ENCODE measurements at regions not wholly inside any gene's neighbourhood (a gene's known extent, or its start where the extent isn't known, plus 50 kb on each side); places are given as distances from the start of the nearest gene placed in this dataset.

- no peak for DNase-seq (ENCODE audit: low read depth)
Measured at GRCh38 chr4:10334506-10335028, 122.7 kb downstream of the ZNF518B start.

DNA sequence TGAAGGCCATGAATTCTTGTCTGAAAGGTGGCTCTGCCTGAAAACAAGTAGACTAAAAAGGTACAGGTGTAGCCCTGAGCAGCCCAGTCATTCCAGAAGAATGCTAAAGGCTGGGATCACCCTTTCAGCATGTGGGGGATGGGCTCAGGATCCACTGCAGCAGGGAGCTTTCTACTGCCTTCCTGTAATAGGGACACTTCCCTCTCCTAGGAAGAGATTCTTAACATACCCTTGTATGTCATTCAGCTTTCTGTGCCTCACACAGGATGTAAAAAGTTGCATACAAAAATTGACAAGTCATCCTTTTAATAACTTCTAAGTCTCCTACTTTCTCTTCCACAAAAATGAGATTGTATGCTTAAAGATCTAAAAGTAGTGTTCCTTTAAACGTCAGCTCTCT is 123.3 kb downstream of the ZNF518B start:
- DNase-seq (ENCODE audit: low read depth): no peak

GRCh38 chr4:10326075-10326474 is 131.2 kb downstream of the ZNF518B start:
- no peak for DNase-seq (ENCODE audit: low read depth)

DNA sequence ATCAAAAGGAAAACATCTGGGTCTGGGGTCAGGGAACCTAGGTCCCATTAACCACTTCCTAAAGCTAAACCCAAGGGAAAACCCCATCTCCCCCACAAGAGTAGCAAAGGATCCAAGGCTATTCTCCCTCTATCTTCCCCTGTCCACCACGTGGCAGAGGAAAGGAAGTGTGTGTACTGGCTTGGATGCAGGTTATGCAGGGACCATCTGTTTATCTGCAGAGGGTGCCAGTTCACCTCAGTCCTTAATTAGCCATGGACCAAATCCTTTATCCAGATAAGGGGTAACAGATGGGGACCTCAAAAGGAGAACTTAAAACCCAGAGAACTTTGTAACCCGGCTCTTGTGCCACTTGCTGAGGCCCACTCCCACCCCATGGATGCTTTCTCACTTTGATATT is 135.3 kb downstream of the ZNF518B start:
- no peak for DNase-seq (ENCODE audit: low read depth)

- DNase-seq (ENCODE audit: low read depth): no peak
Measured at GRCh38 chr4:10320130-10320529, 137.1 kb downstream of the ZNF518B start.

- no peak for DNase-seq (ENCODE audit: low read depth)
Measured at GRCh38 chr4:10317345-10317744, 139.9 kb downstream of the ZNF518B start.

DNA sequence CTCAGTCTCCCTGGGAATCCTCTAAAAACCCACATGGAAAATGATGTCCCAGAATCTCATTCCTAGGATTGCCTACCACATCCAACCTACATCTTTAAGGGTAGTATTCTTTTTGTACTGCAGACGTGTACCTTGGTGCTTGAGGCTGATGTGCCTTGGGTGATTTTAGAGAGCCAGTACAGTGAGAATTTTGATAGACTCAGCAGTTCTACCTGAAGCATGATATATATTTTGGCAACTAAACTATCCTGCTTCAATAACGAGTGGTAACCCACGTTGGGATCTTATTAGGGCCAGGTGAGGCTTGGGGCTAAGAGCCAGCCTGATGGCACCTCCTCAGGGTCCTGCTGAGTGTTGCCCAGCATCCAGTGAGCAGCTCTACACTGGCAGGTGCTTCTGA is 140.4 kb downstream of the ZNF518B start:
- DNase-seq (ENCODE audit: low read depth): no peak

DNA sequence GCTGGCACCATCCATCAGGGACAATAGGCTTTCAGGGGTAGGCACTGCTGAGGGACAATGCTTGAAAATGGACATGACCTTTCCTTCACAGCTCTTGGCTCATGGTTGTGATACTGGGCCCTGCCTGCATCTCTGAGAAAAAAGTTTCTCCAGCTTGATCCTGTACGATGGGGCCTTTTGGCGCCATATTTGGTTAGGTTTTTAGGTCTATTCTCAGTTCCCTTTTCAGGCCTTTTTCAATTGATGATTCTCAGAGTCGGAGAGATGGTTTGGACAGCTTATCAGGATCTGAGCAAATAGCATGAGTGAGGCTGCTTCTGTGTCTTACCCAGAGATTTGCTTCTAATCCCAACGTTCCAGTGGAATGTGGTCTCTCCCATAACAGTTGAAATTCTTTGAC is 141.6 kb downstream of the ZNF518B start:
- DNase-seq (ENCODE audit: low read depth): no peak

GRCh38 chr4:10312568-10312967 is 144.7 kb downstream of the ZNF518B start:
- no peak for DNase-seq (ENCODE audit: low read depth)

- DNase-seq (ENCODE audit: low read depth): no peak
Measured at GRCh38 chr4:10311939-10312338, 145.3 kb downstream of the ZNF518B start.

- no peak for DNase-seq (ENCODE audit: low read depth)
Measured at GRCh38 chr4:10305816-10306215, 151.4 kb downstream of the ZNF518B start.

DNA sequence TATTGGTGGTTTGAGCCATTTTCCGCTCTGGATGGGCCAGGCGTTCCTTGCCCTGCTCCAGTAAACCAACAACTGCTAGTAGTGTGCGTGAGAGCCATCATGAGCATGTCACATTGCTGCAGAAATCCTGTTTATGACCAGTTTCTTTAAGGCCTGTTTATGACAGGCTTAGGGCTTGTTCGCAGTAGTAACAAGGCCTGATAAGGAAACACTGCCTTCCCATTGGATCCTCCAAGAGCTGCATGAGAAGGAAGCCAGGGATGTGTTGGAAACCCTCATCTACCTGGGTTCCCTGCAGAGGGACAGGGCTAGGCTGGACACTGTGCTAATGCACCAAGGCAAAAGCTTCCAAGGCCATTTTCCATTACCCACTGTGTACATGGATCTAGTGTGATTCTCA is 153.9 kb downstream of the ZNF518B start:
- no peak for DNase-seq (ENCODE audit: low read depth)

- no peak for DNase-seq (ENCODE audit: low read depth)
Measured at GRCh38 chr4:10302096-10302495, 155.1 kb downstream of the ZNF518B start.

GRCh38 chr4:10299601-10300000 is 157.6 kb downstream of the ZNF518B start:
- DNase-seq (ENCODE audit: low read depth): no peak

DNA sequence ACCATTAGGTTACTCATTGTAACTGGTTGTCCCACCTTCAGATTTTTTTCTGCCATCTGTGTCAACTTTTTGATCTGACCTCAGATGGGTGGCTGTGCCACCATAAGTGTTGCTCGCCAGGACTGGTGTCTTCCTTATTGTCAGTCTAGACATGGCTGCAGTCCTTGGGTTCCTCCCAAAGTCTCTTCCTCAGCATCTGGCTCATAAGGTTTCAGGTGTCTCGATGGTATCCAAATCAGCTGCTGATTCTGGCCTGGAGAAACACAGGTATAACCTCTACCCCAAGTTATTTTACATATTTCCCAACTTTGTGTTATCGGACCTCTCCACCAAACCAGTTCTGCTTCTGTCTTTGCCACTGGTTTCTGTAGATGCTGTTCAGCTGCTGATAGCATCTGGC is 158.5 kb downstream of the ZNF518B start:
- no peak for DNase-seq (ENCODE audit: low read depth)

- no peak for DNase-seq (ENCODE audit: low read depth)
Measured at GRCh38 chr4:10296730-10297129, 160.5 kb downstream of the ZNF518B start.

DNA sequence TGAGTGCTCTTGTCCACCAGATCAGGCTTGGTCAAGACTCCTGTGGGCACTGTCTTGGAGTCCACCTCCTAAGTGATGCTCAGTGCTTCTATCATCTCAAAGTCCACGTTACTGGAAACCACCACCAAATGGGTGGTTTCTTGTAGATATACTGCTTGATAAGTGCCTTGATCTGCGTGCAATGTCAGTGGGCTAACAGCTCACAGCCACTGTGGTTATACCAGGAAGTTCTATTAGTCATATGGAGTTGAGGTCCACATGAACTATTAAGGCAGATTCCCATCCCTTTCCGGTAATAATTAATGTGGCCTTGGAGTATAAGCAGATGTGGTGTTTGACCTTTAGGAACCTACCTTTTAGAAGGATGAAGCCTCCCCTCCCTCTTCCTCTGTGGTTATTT is 161.9 kb downstream of the ZNF518B start:
- no peak for DNase-seq (ENCODE audit: low read depth)

GRCh38 chr4:10289538-10289906 is 167.7 kb downstream of the ZNF518B start:
- no peak for DNase-seq (ENCODE audit: low read depth)

DNA sequence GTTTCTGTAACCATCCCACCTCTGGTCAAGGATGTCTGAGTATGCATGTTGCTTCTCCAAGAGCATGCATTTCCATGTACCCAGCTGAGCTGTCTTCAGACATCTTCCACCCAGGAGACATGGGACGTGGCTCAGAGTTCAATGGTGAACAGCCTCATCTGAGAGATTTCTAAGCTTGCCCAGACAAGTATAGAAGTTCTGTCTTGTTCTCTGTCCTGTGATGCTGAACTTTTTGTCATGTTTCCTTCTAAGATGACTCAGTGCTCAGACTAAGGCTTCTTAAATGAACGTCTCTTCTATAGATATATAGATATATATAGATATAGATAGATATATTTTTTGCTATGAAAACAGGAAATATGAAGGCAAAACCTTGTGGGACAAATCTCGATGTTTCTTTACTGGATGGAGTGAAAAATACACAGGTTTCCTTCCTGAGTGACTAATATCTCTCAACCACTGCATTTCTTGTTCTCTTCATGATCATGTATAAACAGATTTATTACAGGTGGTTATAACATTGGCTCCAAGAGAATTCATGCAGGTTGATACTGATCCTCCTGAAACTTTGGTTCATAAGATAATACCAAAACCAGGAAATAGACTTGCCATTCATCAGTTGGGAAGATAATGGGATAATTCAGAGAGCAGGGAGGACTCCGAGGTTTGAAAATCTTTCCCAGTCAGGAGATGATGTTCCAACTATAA is 168.2 kb downstream of the ZNF518B start:
- no peak for DNase-seq (ENCODE audit: low read depth)

DNA sequence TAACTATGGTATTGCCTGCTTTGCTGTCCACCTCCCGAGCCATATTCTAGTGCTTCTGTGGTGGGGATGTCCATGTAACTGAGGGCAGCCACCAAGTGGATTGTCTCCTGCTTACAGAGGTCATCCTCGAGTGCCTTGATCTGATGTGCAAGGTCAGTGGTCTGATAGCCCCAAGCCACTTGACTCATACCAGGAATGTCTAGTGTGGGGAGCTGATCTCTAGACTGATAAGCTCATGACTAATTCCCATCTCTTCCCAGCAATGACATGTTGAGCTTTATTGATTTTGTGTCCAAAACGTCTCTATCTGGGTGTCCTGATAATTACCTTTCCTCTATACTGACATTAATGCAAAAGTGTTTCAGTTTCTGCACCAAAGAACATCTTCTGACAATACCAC is 168.4 kb upstream of the WDR1 start:
- no peak for DNase-seq (ENCODE audit: low read depth)

GRCh38 chr4:10283761-10284160 is 167.2 kb upstream of the WDR1 start:
- no peak for DNase-seq (ENCODE audit: low read depth)

- no peak for DNase-seq (ENCODE audit: low read depth)
Measured at GRCh38 chr4:10281996-10282395, 165.4 kb upstream of the WDR1 start.

GRCh38 chr4:10279261-10279660 is 162.7 kb upstream of the WDR1 start:
- DNase-seq (ENCODE audit: low read depth): no peak

DNA sequence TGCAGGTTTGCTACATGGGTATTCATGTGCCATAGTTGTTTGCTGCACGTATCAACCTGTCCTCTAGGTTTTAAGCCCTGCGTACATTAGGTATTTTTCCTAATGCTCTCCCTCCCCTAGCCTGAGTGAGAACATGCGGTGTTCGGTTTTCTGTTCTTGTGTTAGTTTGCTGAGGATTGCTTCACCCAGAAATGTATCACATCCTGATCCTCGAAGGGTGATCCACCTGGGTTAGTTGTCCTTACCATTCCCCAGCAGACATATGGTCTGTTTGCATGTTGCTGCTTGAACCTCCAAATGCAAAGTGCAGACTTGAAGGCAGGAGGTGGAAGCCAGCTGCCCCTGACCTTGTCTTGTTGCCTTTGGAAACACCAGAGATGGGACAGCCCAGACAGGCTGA is 161.5 kb upstream of the WDR1 start:
- no peak for DNase-seq (ENCODE audit: low read depth)

All from Daoy (cell line).